Esophagus (tissue), 2 donors: ENCODE measurements at regions not wholly inside any gene's neighbourhood (a gene's known extent, or its start where the extent isn't known, plus 50 kb on each side); places are given as distances from the start of the nearest gene placed in this dataset.
A peak's percentile ranks its signal among the peaks of the same experiment; 100 is the strongest.
"Not testable (repeated sequence)": the region's sequence is repeated elsewhere in the genome, so short reads cannot be mapped to it uniquely, and the experiment has no call there.

Source experiments
- H3K27ac ChIP-seq, 2 donors: one replicate each; pipeline ENCODE4 v1.5.1; 2013; ENCODE audit warnings: low read depth in 2 of 2, mild to moderate bottlenecking in 2 of 2, inconsistent platforms in 1 of 2, low read length in 1 of 2, moderate library complexity in 1 of 2
- H3K27me3 ChIP-seq, 2 donors: one replicate each; pipeline ENCODE4 v1.6.1; 2013; ENCODE audit warnings: low read length in 2 of 2, control low read depth in 1 of 2, mild to moderate bottlenecking in 1 of 2; ENCODE audit not compliant: insufficient read depth in 2 of 2, control insufficient read depth in 1 of 2
- H3K36me3 ChIP-seq, 2 donors: one replicate each; pipeline ENCODE4 v1.6.1; 2013; ENCODE audit warnings: low read length in 1 of 2; ENCODE audit not compliant: control insufficient read depth in 2 of 2, insufficient read depth in 2 of 2
- H3K4me1 ChIP-seq, 2 donors: one replicate each; pipeline ENCODE4 v1.6.1; 2013; ENCODE audit warnings: low read length in 1 of 2; ENCODE audit not compliant: control insufficient read depth in 2 of 2, insufficient read depth in 2 of 2
- H3K4me3 ChIP-seq, 2 donors: one replicate each; pipeline ENCODE4 v1.5.1; 2013; ENCODE audit warnings: low read length in 2 of 2, mild to moderate bottlenecking in 2 of 2, low read depth in 1 of 2, moderate library complexity in 1 of 2
- H3K9me3 ChIP-seq, 2 donors: one replicate each; pipeline ENCODE4 v1.6.1; 2013; ENCODE audit warnings: mild to moderate bottlenecking in 2 of 2, low read depth in 1 of 2, low read length in 1 of 2, moderate library complexity in 1 of 2; ENCODE audit not compliant: control insufficient read depth in 2 of 2, insufficient read depth in 1 of 2
- WGBS, 2 donors: extraction: QIAGEN DNeasy Blood & Tissue Kit; methylation state at CpG; one replicate each; pipeline ENCODE4 v1.1.7; 2013; 5-methylcytosine and 5-hydroxymethylcytosine counted together
- donor health status: healthy with polysubstance abuse.
- donor health status: Bipolar disorder and iron deficiency.

GRCh38 chr10:28986117-28986792, 302.6 kb upstream of the LYZL1 start:
- WGBS, 2 donors: 74 to 80% methylated on average over 11 of the region's 11 CpGs
- peaks cover 2% of the 10 kb centered on the region in 2 donors for H3K4me1 ChIP-seq
- no peaks in the 10 kb centered on the region for H3K36me3 ChIP-seq
- H3K27ac ChIP-seq: peak overlapping the region in 1 of 2 donors; percentile 75
- no peaks in the 10 kb centered on the region for H3K27me3 ChIP-seq
- no peak overlapping the region for H3K4me3 ChIP-seq
- H3K9me3 ChIP-seq: no peaks in the 10 kb centered on the region

GRCh38 chr10:28986856-28987255, 302.0 kb upstream of the LYZL1 start:
- no peaks in the 10 kb centered on the region for H3K9me3 ChIP-seq
- WGBS, 2 donors: 91 to 93% methylated on average over 3 of the region's 3 CpGs
- peaks cover 2% of the 10 kb centered on the region in 2 donors for H3K4me1 ChIP-seq
- no peaks in the 10 kb centered on the region for H3K36me3 ChIP-seq
- no peak overlapping the region for H3K4me3 ChIP-seq
- peak overlapping the region in 1 of 2 donors; percentile 19 for H3K27ac ChIP-seq
- no peaks in the 10 kb centered on the region for H3K27me3 ChIP-seq

GRCh38 chr10:28987555-28988320, 301.1 kb upstream of the LYZL1 start:
- Histone ChIP-seq H3K27me3 (no peaks in the 10 kb centered on the region), H3K36me3 (no peaks in the 10 kb centered on the region), H3K9me3 (no peaks in the 10 kb centered on the region), H3K4me1 (peaks cover 2 to 5% of the 10 kb centered on the region in 2 donors), H3K27ac (no peak overlapping the region), H3K4me3 (no peak overlapping the region)
- WGBS, 2 donors: 81 to 83% methylated on average over 14 of the region's 14 CpGs

GRCh38 chr10:28988980-28989379, 299.9 kb upstream of the LYZL1 start:
- H3K9me3 ChIP-seq: no peaks in the 10 kb centered on the region
- H3K27me3 ChIP-seq: no peaks in the 10 kb centered on the region
- no peak overlapping the region for H3K27ac ChIP-seq
- no peaks in the 10 kb centered on the region for H3K36me3 ChIP-seq
- H3K4me3 ChIP-seq: no peak overlapping the region
- WGBS, 2 donors: 89 to 94% methylated on average over 6 of the region's 6 CpGs
- peaks cover 2 to 5% of the 10 kb centered on the region in 2 donors for H3K4me1 ChIP-seq

- Histone ChIP-seq H3K27ac (peak overlapping the region in 1 of 2 donors; percentile 11), H3K4me3 (no peak overlapping the region), H3K27me3 (no peaks in the 10 kb centered on the region), H3K4me1 (peaks cover 0 to 2% of the 10 kb centered on the region in 2 donors), H3K9me3 (no peaks in the 10 kb centered on the region), H3K36me3 (no peaks in the 10 kb centered on the region)
- WGBS, 2 donors: 47 to 62% methylated on average over 7 of the region's 7 CpGs
These were observed 297.3 kb upstream of the LYZL1 start for GRCh38 chr10:28991333-28992270.

GRCh38 chr10:28993056-28993455, 295.8 kb upstream of the LYZL1 start:
- Histone ChIP-seq H3K36me3 (no peaks in the 10 kb centered on the region), H3K27ac (no peak overlapping the region), H3K4me3 (no peak overlapping the region), H3K4me1 (peaks cover 0 to 2% of the 10 kb centered on the region in 2 donors), H3K27me3 (no peaks in the 10 kb centered on the region), H3K9me3 (no peaks in the 10 kb centered on the region)
- 72 to 87% methylated on average over 8 of the region's 8 CpGs for WGBS, 2 donors

- Histone ChIP-seq H3K36me3 (no peaks in the 10 kb centered on the region), H3K27me3 (no peaks in the 10 kb centered on the region), H3K4me1 (peaks cover 0 to 2% of the 10 kb centered on the region in 2 donors), H3K27ac (no peak overlapping the region), H3K9me3 (no peaks in the 10 kb centered on the region), H3K4me3 (no peak overlapping the region)
- WGBS, 2 donors: 70 to 77% methylated on average over 1 of the region's 1 CpG
These were observed 295.0 kb upstream of the LYZL1 start for GRCh38 chr10:28993861-28994260.

- H3K27me3 ChIP-seq, H3K27ac ChIP-seq, H3K4me3 ChIP-seq, H3K36me3 ChIP-seq, H3K4me1 ChIP-seq, H3K9me3 ChIP-seq: not testable (repeated sequence)
- WGBS, 2 donors: 81 to 89% methylated on average over 5 of the region's 5 CpGs
These were observed 294.1 kb upstream of the LYZL1 start for GRCh38 chr10:28994802-28995201.

GRCh38 chr10:28995497-28995896, 293.4 kb upstream of the LYZL1 start:
- no peak overlapping the region for H3K27ac ChIP-seq
- 95 to 97% methylated on average over 4 of the region's 4 CpGs for WGBS, 2 donors
- peaks cover 0 to 2% of the 10 kb centered on the region in 2 donors for H3K4me1 ChIP-seq
- no peaks in the 10 kb centered on the region for H3K27me3 ChIP-seq
- no peaks in the 10 kb centered on the region for H3K36me3 ChIP-seq
- H3K4me3 ChIP-seq: no peak overlapping the region
- no peaks in the 10 kb centered on the region for H3K9me3 ChIP-seq
